GM18517 (cell line): ENCODE measurements at regions not wholly inside any gene's neighbourhood (a gene's known extent, or its start where the extent isn't known, plus 50 kb on each side); places are given as distances from the start of the nearest gene placed in this dataset.

Experiments used
- ATAC-seq: cut with Tn5 transposase; IDR thresholded peaks from one replicate; pipeline ENCODE4 v1.9.1; 2021; ENCODE audit warnings: mild to moderate bottlenecking, moderate library complexity; ENCODE audit not compliant: unreplicated experiment

- ATAC-seq, result peak; percentile 84
Measured at GRCh38 chr12:131607658-131608447, 103.0 kb upstream of the SFSWAP start.

- ATAC-seq, result no peak
Measured at GRCh38 chr12:131608740-131609690, 101.9 kb upstream of the SFSWAP start.

DNA sequence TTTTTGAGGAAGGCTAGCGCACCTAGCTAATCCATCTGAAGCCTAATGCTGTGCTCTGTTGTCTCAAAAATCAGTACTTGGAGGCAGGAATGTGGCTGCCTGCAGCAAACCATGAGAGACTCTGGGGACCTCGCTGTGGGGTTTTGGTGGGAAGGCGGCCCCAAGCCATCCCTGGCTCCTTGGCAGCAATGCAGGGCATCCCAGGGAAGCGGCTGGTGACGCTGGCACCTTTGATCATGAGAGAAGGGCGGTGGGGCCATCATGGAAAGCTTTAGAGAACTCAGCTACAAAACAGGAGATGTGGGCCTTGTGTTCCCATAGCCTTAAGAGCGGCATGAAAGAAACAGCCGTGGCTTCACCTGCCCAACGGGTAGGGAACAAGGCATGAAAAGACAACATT, 101.1 kb upstream of the SFSWAP start:
- no peak for ATAC-seq

DNA sequence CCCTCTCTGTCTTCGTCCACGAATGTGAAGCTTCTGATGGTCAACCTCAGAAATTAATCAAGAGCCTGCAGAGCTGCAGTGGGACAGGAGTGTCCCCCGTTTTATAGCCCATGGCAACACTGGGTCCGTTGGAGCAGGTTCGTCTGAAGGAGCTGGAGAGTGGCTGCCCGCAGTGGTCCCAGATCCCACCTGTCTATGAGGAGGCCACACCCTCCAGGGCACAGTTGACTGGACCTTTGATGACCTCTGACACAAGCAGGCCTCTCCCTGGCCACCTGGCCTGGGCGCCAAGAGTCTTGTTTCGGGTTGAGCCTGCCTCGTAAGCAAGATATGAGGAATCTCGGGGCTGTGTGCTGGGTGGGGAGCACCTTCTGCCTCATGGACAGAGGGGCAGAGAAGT, 100.7 kb upstream of the SFSWAP start:
- no peak for ATAC-seq

DNA sequence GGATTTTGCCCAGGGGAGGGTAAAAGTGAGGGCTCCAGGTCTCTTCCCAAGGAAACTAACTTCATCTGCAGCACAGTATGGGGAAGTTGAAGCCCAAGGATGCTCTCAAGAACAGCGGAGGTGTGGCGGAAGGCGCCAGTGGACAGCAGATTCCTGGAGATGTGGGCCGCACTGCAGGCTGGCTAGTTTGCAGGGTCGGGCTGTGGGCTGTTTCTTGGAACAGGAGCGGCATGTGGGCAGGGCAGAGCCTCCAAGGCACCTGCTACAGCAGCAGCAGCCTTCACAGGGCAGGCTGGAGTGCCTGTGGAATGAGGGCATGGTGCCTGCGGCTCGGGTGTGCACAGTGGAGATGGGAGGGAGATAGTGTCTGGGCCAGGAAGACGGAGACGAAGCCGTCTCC, 100.0 kb upstream of the SFSWAP start:
- ATAC-seq, result no peak

DNA sequence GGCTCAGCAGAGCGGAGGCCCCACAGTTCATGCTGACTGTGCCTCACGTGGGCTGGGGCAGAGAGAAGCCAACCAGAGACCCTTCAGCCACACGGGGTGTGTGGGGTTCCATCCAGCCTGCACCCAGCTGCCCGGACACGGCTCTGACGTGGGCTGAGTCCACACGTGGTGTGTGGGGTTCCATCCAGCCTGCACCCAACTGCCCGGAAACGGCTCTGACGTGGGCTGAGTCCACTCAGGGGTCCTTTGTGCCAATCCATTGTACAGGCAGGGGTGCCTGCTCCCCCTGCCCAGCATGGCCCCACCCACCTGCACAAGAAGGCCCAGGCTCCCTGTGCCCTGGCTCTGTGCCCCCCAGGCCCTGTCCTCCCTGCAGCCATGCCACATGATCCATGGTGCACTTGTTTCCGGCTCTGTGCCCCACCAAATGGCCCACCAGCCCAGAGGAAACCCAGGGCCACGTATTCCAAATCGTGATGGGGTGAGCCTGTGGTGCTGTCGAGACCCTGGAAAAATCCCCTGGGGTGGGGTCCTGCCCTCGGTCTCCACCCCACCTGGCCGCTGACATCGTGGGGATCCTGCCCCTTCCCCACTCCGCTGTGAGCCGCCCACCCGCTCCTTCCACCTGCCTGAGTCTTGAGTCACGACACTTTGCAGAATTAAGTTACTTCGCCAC, 99.3 kb upstream of the SFSWAP start:
- no peak for ATAC-seq

DNA sequence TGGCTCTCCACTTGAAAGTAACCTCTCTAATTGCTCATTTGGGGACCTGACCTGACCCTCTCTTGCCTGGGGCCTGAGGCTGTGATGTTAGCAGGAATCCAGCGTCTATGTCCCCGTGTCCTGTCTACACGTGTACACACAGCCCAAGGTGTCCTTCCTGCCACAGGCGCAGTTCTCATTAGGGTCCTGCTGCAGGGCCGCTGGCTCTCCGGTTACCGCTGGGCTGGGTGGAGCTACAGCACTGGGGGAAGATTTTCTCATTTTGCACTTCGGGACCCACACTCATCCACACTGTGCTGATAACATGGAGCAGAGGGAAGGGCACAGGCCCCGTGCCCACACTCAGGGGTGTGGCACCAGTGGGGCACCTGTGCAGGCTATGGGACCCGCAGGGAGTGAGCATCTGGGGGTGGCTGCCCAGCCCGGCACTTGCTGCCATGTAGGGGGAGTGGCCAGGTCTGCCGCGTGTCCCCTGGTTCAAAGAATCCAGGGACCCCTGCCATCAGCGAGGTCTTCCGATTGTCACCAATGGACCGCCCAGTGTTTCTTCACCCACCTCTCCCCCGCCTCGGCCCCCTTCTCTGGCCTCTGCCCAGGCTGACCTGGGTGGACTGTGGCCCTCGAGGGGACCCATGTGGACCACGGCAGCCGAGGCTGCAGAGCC, 98.7 kb upstream of the SFSWAP start:
- no peak for ATAC-seq

DNA sequence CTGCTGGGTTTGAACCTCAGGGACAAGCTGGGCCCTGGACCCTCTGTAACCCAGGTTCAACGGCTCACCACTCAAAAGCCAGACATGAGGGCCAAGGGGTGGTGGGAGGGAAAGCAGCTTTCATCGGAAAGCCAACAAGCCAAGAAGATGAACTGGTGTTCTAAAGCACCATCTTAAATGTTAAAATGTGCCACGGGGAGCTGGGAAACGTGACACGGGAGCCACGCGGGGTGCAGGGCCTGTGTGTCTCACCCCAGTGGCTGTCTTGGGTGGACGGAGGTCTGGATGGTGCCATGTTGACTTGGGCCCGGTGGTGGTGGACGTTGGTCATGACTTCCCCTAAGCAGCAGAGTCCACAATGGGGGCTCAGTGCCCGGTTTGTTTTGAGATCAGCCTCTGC, 97.7 kb upstream of the SFSWAP start:
- no peak for ATAC-seq

- ATAC-seq, result no peak
Measured at GRCh38 chr12:131613678-131614077, 97.2 kb upstream of the SFSWAP start.

- ATAC-seq, result no peak
Measured at GRCh38 chr12:131615326-131616042, 95.4 kb upstream of the SFSWAP start.

DNA sequence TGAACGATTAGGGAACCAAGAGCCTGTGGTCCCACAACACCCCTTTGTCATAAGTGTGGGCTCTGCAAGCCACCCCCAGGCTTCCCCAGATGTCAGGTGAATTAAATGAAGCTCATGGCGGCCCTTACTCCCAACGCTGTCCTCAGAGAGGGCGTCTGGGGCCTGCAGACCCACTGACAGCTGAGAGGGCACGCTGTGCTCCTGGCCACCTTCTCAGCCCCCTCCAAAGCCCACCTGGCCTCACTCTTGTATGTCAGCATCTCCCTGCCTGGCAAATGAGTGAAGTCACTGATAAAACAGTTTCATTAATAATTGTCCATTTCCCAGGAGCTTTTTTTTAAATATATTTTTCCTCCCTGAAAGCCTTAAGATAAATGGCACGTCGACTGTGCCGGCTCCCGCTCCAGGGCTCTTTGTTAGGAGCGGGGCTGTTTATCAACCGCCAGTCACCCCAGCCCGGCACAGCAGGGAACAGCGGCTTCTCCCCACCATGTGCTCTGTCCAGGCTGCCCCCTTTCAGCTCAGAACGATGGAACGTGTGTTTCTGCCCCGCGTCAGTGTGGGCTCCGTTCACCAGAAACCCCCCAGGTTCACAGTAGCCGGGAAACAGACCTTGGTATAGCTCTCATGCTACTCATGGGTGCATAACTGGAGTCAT, 94.7 kb upstream of the SFSWAP start:
- ATAC-seq, result no peak

DNA sequence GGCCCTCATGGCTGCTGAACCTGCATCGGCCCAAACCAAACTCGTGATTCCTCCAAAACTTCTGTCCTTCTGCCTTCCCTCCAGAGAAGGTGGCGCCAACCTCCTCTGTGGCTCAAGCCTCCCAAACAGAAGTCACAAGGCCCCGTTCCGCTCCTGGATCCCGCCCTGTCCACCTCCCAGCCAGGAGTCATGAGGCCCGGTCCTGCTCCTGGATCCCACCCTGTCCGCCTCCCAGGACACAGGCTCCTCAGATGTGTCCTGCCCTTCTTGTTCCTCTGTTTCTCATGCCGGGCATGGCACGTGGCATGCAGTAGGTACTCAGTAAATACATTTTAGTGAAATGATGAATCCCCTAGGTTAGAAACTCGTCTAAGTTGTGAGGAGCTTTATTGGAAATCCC, 94.2 kb upstream of the SFSWAP start:
- no peak for ATAC-seq

DNA sequence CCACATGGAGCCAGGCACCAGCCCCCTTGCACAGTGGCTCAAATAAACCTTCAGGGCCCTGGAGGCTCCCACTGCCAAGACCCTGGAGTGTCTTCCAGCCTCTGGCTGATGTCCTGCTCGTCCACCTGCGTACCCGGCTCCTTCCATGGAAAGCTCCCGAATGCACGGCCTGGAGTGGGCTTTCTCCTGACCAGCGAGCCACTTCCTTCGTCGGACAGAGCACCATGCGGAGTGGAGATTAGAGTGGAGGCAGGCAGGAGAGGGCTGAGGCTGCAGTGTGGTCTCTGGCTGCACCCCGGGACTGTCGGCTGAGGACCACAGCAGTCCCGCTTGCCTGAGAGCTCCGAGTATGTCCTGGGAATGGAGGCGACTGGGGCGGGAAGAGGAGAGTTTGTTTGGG, 93.7 kb upstream of the SFSWAP start:
- ATAC-seq, result no peak

DNA sequence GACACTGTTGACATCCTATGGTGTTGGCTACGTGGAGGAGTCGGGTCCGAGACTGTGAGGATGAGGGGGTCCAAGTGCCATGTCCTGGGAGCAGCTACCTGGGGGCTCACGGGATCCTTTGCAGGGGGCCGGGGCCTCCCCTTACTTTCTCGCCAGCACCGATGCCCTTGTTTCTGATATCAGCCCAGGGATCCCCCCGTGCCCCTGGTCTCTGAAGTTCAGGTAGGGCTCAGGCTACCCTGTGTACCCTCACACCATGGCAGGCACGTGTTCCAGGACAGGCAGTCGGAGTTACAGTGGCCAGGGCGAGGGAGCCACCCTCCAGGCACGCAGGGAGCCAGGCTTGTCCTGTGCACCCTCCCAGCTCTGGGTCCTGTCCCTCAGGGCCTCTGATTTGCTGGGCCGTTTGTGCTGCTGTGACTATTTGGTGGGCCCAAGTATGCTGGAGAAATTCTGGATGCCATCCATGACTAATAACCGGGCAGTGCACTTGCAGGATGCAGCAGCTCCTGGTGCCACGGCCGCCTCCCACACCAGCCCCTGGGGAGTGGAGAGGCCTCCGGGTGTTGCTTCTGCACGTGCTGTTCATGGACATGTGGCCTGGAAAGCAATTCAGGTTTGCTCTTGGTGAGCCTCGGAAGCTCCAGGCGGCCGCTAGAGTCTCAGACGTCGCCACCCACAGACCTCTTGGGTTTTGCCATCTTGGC, 93.1 kb upstream of the SFSWAP start:
- ATAC-seq, result no peak

DNA sequence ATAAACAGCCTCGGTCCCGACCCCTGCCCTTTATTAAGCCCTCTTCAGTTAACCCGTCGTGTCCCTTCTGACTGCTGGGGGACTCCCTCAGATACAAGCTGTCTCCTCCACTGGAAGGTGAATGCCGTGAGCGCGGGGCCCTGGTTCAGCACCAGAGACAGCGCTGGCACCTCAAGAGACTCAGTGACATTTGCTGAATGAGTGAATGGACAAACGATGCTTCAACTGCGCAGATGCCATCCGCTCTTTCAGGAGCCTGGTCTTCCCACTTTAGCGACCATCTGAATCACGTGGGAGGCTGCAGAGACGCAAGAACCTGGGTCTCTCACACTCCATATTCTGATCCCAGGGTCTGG, 92.6 kb upstream of the SFSWAP start:
- ATAC-seq, result no peak

DNA sequence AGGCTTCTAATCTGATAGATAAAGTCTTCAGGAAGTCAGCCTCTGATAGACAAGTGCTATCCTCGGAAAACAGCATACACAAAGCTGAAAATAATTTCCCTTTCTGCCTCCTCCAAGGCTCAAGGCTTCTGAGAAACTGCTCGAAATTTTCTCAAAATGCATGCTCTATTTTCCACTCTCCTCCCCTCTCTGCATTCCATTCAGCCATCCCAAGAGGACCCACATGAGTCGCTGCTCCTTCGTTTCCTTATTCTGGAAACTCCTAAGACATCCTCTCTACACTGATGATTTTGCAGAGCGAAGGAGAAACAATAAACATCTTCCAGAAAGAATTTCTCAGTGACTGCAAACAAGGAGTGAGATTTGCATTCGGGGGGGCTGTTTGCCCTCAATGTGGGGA, 92.2 kb upstream of the SFSWAP start:
- ATAC-seq, result no peak

DNA sequence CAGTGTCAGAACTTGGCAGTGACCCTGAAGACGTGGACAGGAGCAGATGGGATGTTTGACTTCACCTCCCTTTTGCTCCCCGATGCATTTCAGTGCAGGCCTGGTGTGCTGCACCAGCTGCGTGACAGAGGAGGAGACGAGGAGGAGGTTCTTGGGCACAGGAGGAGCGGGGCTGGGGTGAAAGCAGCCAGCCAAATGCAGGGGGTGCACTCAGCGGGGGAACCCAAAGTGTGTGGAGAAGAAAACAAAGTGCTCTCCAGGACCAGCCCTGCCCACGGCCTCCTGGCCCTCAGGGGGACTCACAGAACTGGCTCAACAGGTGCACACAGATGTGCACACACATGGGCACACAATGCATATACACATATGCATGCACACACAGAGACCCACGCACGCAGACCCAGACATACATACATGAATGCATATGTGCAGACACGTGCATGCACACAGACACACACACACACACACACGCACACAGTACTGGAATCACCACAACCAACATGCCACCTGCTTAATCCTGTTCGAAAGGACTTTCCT, 91.7 kb upstream of the SFSWAP start:
- ATAC-seq, result no peak

GRCh38 chr12:131619736-131620506, 91.0 kb upstream of the SFSWAP start:
- no peak for ATAC-seq
